GM12892 (cell line): ENCODE measurements at regions not wholly inside any gene's neighbourhood (a gene's known extent, or its start where the extent isn't known, plus 50 kb on each side); places are given as distances from the start of the nearest gene placed in this dataset.

Experiments
- POLR2A ChIP-seq: IDR thresholded peaks from 2 replicates; pipeline ENCODE4 v1.6.1; 2011; ENCODE audit warnings: low read depth, low read length, control low read depth
- POLR2AphosphoS5 ChIP-seq: IDR thresholded peaks from 2 replicates; pipeline ENCODE4 v1.6.1; 2011; ENCODE audit warnings: low read depth, low read length, control low read depth

- TF ChIP-seq POLR2A (no peak), POLR2AphosphoS5 (no peak)
Observed at GRCh38 chr6:19998541-19998940, 161.4 kb downstream of the ID4 start.
